Activated naive CD4-positive, alpha-beta T cell treated with anti-CD3 and anti-CD28 coated beads for 36 hours (primary cell): ENCODE measurements at regions not wholly inside any gene's neighbourhood (a gene's known extent, or its start where the extent isn't known, plus 50 kb on each side); places are given as distances from the start of the nearest gene placed in this dataset. TPM values are rescaled to one million over a fixed set of nuclear protein-coding genes. Genes with fewer than 3 reads are reported as not detected.
"Not testable (repeated sequence)": the region's sequence is repeated elsewhere in the genome, so short reads cannot be mapped to it uniquely, and the experiment has no call there.

Experiments used
- CTCF ChIA-PET: fragments of 350-600 bp; sonication (Branson Sonifier 250); formaldehyde crosslinking; loops from one replicate; lab custom pipeline; 2021; ENCODE audit warnings: antibody characterized with exemption; lab: Charles Lee
- DNase-seq: peaks from one replicate; pipeline ENCODE4 v3.0.0-alpha.2; 2020
- H3K27ac Mint-ChIP-seq: one replicate; pipeline ENCODE4 v1.8.0; 2021; ENCODE audit warnings: mild to moderate bottlenecking, mixed read lengths
- H3K27me3 Mint-ChIP-seq: one replicate; pipeline ENCODE4 v1.8.0; 2021; ENCODE audit warnings: low read depth, mixed read lengths
- H3K36me3 Mint-ChIP-seq: one replicate; pipeline ENCODE4 v1.8.0; 2021; ENCODE audit warnings: low read depth, mixed read lengths
- H3K4me1 Mint-ChIP-seq: one replicate; pipeline ENCODE4 v1.8.0; 2021; ENCODE audit warnings: low read depth, mixed read lengths
- H3K4me3 Mint-ChIP-seq: one replicate; pipeline ENCODE4 v1.8.0; 2021; ENCODE audit warnings: mild to moderate bottlenecking, moderate library complexity, mixed read lengths
- H3K9me3 Mint-ChIP-seq: one replicate; pipeline ENCODE4 v1.8.0; 2021; ENCODE audit warnings: mixed read lengths
- intact Hi-C: fragments of 100-400 bp; cut with micrococcal nuclease; formaldehyde crosslinking; loops from one replicate; pipeline ENCODE4 v1.15.1; 2023
- microRNA-seq: library from miRNA; unstranded; fragments of <30 nt; microRNA quantifications from one replicate; pipeline ENCODE4 v1.2.0, GENCODE V29; 2022; ENCODE audit warnings: borderline microRNAs expressed, borderline replicate concordance

DNA sequence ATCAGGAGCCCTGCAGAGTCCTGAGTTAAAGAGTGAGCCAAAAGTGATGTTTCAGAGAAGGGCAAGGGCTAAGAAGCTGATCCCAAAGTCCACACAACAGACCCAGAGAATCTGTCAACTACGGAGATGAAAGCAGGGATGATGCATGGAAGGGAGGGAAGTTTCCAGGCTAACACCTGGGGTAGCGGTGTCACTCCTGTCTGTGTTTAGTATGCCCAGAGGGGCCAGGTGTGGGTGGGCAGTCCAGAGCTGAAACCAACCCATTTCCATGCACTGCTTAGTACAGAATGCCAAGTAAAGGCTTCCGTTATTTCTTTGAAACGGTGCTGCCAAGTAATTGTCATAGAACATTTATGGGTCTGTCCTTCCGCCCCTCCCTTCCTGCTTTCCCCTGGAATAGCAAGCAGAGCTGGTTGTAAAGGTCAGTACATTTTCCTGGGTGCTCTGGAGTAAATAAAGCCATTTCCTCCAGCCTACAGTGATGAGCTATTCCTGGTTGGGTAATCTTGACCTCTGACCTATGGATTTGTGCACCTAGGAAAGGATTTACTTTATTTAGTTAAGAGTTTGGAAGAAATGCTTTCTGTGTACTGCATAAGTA is 58.6 kb upstream of the WIPF3 start:
- DNase-seq, H3K27me3 Mint-ChIP-seq: not testable (repeated sequence)
- intact Hi-C loops: loop anchor here (1.0 to 5.0 kb wide), 3 partner anchors 115 to 315 kb away; no protein-coding TSS in a partner anchor

GRCh38 chr7:29748286-29749099 is 57.8 kb upstream of the WIPF3 start:
- intact Hi-C loops: loop anchor here (1.0 to 5.0 kb wide), 3 partner anchors 116 to 314 kb away; no protein-coding TSS in a partner anchor
- no peaks in the 10 kb centered on the region for H3K27me3 Mint-ChIP-seq
- H3K27ac Mint-ChIP-seq: no peak overlapping the region
- no peak overlapping the region for H3K4me3 Mint-ChIP-seq
- H3K9me3 Mint-ChIP-seq: no peaks in the 10 kb centered on the region
- no peaks in the 10 kb centered on the region for H3K4me1 Mint-ChIP-seq
- DNase-seq: no peak
- CTCF ChIA-PET: interaction anchor here (1.0 to 2.0 kb wide), 2 partner anchors 172 to 313 kb away, joined by 6 to 9 read pairs; no protein-coding TSS in a partner anchor
- H3K36me3 Mint-ChIP-seq: no peaks in the 10 kb centered on the region

More for the DNA sequence above, 58.6 kb upstream of the WIPF3 start:
- not testable (repeated sequence) for H3K9me3 Mint-ChIP-seq, H3K4me3 Mint-ChIP-seq, H3K27ac Mint-ChIP-seq, H3K36me3 Mint-ChIP-seq, H3K4me1 Mint-ChIP-seq
- CTCF ChIA-PET: interaction anchor here (1.0 to 2.0 kb wide), 2 partner anchors 173 to 314 kb away, joined by 6 to 9 read pairs; no protein-coding TSS in a partner anchor

- no peaks in the 10 kb centered on the region for H3K36me3 Mint-ChIP-seq
- H3K27ac Mint-ChIP-seq: no peak overlapping the region
- CTCF ChIA-PET: no interaction called here
- intact Hi-C loops: loop anchor here (5.0 kb wide), 1 partner anchor 118 kb away; no protein-coding TSS in a partner anchor
- H3K4me1 Mint-ChIP-seq: no peaks in the 10 kb centered on the region
- H3K27me3 Mint-ChIP-seq: no peaks in the 10 kb centered on the region
- H3K4me3 Mint-ChIP-seq: no peak overlapping the region
- no peaks in the 10 kb centered on the region for H3K9me3 Mint-ChIP-seq
- no peak for DNase-seq
Measured at GRCh38 chr7:29749701-29750321, 56.5 kb upstream of the WIPF3 start.

GRCh38 chr7:29750373-29750940 is 55.9 kb upstream of the WIPF3 start:
- H3K27ac Mint-ChIP-seq, DNase-seq, H3K9me3 Mint-ChIP-seq, H3K27me3 Mint-ChIP-seq, H3K36me3 Mint-ChIP-seq, H3K4me3 Mint-ChIP-seq, CTCF ChIA-PET, H3K4me1 Mint-ChIP-seq, intact Hi-C loops: not testable (repeated sequence)

GRCh38 chr7:29751012-29751411 is 55.3 kb upstream of the WIPF3 start:
- H3K9me3 Mint-ChIP-seq, H3K4me1 Mint-ChIP-seq, CTCF ChIA-PET, intact Hi-C loops, H3K27me3 Mint-ChIP-seq, H3K4me3 Mint-ChIP-seq, H3K27ac Mint-ChIP-seq, DNase-seq, H3K36me3 Mint-ChIP-seq: not testable (repeated sequence)

DNA sequence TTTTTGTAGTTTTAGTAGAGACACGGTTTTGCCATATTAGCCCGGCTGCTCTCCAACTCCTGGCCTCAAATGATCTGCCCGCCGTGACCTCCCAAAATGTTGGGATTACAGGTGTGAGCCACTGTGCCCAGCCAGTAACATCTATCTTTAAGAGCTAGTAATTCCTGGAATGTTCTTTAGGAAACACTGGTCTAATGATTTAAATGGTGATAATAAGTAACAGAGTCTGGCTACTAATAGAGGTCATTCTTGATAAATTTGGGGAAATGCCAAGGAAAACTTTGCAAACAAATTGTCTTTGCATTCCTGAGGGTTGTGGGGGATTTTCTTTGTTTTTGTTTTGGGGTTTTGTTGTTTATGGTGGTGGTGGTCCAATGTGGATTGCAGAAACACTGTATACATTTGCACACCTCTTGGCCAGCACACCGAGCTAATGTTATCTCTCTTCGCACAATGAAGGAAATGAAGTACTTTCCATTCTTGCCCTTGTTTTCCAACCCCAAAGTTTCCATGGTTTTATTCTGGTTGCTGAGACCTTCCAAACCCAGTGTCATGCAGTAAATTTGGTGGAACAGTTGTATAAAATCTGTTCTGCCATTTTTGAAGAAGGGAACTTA is 51.3 kb upstream of the WIPF3 start:
- H3K4me3 Mint-ChIP-seq: no peak overlapping the region

More for the DNA sequence above, 51.3 kb upstream of the WIPF3 start:
- Mint-ChIP-seq H3K36me3 (no peaks in the 10 kb centered on the region), H3K4me1 (no peaks in the 10 kb centered on the region), H3K27me3 (no peaks in the 10 kb centered on the region), H3K9me3 (no peaks in the 10 kb centered on the region), H3K27ac (no peak overlapping the region)
- CTCF ChIA-PET: no interaction called here
- DNase-seq: no peak
- intact Hi-C loops: no loop called here

Small RNA genes in the stretch of these regions (microRNA-seq; reads per million reads assigned to microRNA genes)
- not detected for gene MIR550A3
